Hepatocyte (in vitro differentiated cells): ENCODE measurements at regions not wholly inside any gene's neighbourhood (a gene's known extent, or its start where the extent isn't known, plus 50 kb on each side); places are given as distances from the start of the nearest gene placed in this dataset.

Experiments
- DNase-seq: peaks from one replicate; pipeline ENCODE4 v3.0.0-alpha.2; 2016; ENCODE audit warnings: low spot score
- H2AFZ ChIP-seq: fragments of 200-600 bp; sonication (generic); 2 replicates; pipeline ENCODE4 v1.6.0; 2016; ENCODE audit warnings: antibody characterized with exemption, mild to moderate bottlenecking
- H3K27ac ChIP-seq: fragments of 200-600 bp; sonication (generic); 2 replicates; pipeline ENCODE4 v1.5.1; 2016; ENCODE audit warnings: mild to moderate bottlenecking
- H3K27me3 ChIP-seq: fragments of 200-600 bp; sonication (generic); 2 replicates; pipeline ENCODE4 v1.6.1; 2016
- H3K36me3 ChIP-seq: fragments of 200-600 bp; sonication (generic); replicated peaks from 2 replicates; pipeline ENCODE4 v1.5.1; 2016; ENCODE audit warnings: low read depth; ENCODE audit not compliant: insufficient read depth
- H3K4me1 ChIP-seq: fragments of 200-600 bp; sonication (generic); 2 replicates; pipeline ENCODE4 v1.5.1; 2016; ENCODE audit warnings: mild to moderate bottlenecking, moderate library complexity; ENCODE audit not compliant: insufficient read depth
- H3K4me2 ChIP-seq: fragments of 200-600 bp; sonication (generic); 2 replicates; pipeline ENCODE4 v1.6.0; 2016
- H3K4me3 ChIP-seq: fragments of 200-600 bp; sonication (generic); 2 replicates; pipeline ENCODE4 v1.5.1; 2016; ENCODE audit warnings: mild to moderate bottlenecking
- H3K79me2 ChIP-seq: fragments of 200-600 bp; sonication (generic); 2 replicates; pipeline ENCODE4 v1.6.0; 2017; ENCODE audit warnings: mild to moderate bottlenecking
- H3K9me2 ChIP-seq: fragments of 200-600 bp; sonication (generic); replicated peaks from 2 replicates; pipeline ENCODE4 v1.6.0; 2017; ENCODE audit warnings: mild to moderate bottlenecking; ENCODE audit not compliant: insufficient read depth
- H3K9me3 ChIP-seq: fragments of 200-600 bp; sonication (generic); 2 replicates; pipeline ENCODE4 v1.5.1; 2016; ENCODE audit warnings: low read depth, mild to moderate bottlenecking
- H4K20me1 ChIP-seq: fragments of 200-600 bp; sonication (generic); 2 replicates; pipeline ENCODE4 v1.6.0; 2016; ENCODE audit warnings: mild to moderate bottlenecking; ENCODE audit not compliant: insufficient read depth, poor library complexity, severe bottlenecking
- EZH2 ChIP-seq: fragments of 200-600 bp; sonication (generic); IDR thresholded peaks from 2 replicates; pipeline ENCODE4 v1.6.1; 2016; ENCODE audit warnings: antibody characterized with exemption, mild to moderate bottlenecking, borderline replicate concordance
- EZH2phosphoT487 ChIP-seq: fragments of 200-600 bp; sonication (generic); IDR thresholded peaks from one replicate; pipeline ENCODE4 v1.6.1; 2018; ENCODE audit warnings: antibody characterized with exemption, mild to moderate bottlenecking, low read depth, moderate library complexity; ENCODE audit not compliant: unreplicated experiment, severe bottlenecking
- WGBS: methylation state at CpG from one replicate; pipeline ENCODE4 v1.1.6; 2016; ENCODE audit warnings: low lambda C conversion rate; ENCODE audit errors: missing lambda C conversion rate; 5-methylcytosine and 5-hydroxymethylcytosine counted together
- TF ChIP-seq, protein P1 (sequence below): fragments of 200-600 bp; sonication (generic); IDR thresholded peaks from 2 replicates; pipeline ENCODE4 v1.5.1; 2016; ENCODE audit warnings: antibody characterized with exemption, mild to moderate bottlenecking; ENCODE audit not compliant: poor library complexity

DNA sequence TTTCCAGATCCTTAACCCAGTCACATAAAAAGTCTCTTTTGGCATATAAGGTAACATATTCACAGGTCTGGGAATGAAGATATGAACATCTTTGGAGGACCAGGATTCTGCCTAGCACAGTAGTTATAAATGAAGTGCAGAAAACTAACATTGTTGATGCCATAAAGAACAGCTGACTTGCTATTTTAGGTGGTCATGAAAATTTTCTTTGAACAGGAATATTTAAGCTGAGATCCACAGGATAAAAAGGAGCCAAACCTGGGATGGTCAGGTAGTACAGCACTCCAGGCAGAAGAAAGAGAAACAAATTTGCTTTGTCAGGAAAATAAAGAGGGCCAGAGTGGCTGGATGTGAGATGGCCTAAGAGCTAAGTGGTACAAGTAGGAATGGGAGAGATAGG is 80.0 kb downstream of the CENPW start:
- no peaks in the 10 kb centered on the region for H3K9me2 ChIP-seq
- H3K36me3 ChIP-seq = no peaks in the 10 kb centered on the region
- H3K9me3 ChIP-seq = no peaks in the 10 kb centered on the region
- no peaks in the 10 kb centered on the region for H3K4me1 ChIP-seq
- no peak overlapping the region for H3K27ac ChIP-seq
- no peak overlapping the region for H3K4me3 ChIP-seq
- no peaks in the 10 kb centered on the region for H3K27me3 ChIP-seq
- no peaks in the 10 kb centered on the region for H4K20me1 ChIP-seq
- H3K79me2 ChIP-seq = no peaks in the 10 kb centered on the region
- H3K4me2 ChIP-seq = no peak overlapping the region
- DNase-seq = no peak
- TF ChIP-seq EZH2phosphoT487 = no peak
- no peak for TF ChIP-seq EZH2
- TF ChIP-seq, protein P1, sequence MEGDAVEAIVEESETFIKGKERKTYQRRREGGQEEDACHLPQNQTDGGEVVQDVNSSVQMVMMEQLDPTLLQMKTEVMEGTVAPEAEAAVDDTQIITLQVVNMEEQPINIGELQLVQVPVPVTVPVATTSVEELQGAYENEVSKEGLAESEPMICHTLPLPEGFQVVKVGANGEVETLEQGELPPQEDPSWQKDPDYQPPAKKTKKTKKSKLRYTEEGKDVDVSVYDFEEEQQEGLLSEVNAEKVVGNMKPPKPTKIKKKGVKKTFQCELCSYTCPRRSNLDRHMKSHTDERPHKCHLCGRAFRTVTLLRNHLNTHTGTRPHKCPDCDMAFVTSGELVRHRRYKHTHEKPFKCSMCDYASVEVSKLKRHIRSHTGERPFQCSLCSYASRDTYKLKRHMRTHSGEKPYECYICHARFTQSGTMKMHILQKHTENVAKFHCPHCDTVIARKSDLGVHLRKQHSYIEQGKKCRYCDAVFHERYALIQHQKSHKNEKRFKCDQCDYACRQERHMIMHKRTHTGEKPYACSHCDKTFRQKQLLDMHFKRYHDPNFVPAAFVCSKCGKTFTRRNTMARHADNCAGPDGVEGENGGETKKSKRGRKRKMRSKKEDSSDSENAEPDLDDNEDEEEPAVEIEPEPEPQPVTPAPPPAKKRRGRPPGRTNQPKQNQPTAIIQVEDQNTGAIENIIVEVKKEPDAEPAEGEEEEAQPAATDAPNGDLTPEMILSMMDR = no peak
- H2AFZ ChIP-seq = no peak overlapping the region

- no peak for DNase-seq
- TF ChIP-seq, protein P1 = no peak
- TF ChIP-seq EZH2 = no peak
- no peak for TF ChIP-seq EZH2phosphoT487
- H3K4me3 ChIP-seq = no peak overlapping the region
- no peaks in the 10 kb centered on the region for H3K36me3 ChIP-seq
- WGBS = 88% methylated on average over 2 of the region's 2 CpGs
- H3K4me2 ChIP-seq = no peak overlapping the region
- no peaks in the 10 kb centered on the region for H3K4me1 ChIP-seq
- no peaks in the 10 kb centered on the region for H3K79me2 ChIP-seq
- H4K20me1 ChIP-seq = no peaks in the 10 kb centered on the region
- H2AFZ ChIP-seq = no peak overlapping the region
- no peaks in the 10 kb centered on the region for H3K9me3 ChIP-seq
- H3K27me3 ChIP-seq = no peaks in the 10 kb centered on the region
- H3K9me2 ChIP-seq = no peaks in the 10 kb centered on the region
- H3K27ac ChIP-seq = no peak overlapping the region
Observed at GRCh38 chr6:126422912-126423311, 83.0 kb downstream of the CENPW start.

DNA sequence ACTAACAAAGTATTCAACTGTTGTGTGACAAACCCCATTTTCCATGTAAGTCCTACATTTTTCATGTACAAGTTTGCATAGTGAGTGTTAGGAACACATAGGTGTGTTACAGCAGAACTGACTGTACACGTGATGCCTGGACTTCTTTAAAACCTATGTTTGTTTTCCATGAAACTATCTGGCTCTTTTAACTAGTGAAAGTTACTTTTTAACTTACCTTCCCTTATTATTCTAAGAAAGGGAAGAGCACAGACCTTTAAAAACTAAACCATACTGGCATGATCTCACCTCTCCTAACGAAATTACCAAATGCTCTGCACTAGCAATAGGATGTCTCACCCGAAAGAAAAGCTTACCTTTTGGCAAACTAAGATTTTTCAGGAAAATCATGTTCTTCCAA is 87.8 kb downstream of the CENPW start:
- 68% methylated on average over 3 of the region's 3 CpGs for WGBS
- H3K4me2 ChIP-seq = no peak overlapping the region
- H3K27me3 ChIP-seq = no peaks in the 10 kb centered on the region
- no peaks in the 10 kb centered on the region for H3K4me1 ChIP-seq
- no peaks in the 10 kb centered on the region for H4K20me1 ChIP-seq
- no peaks in the 10 kb centered on the region for H3K36me3 ChIP-seq
- H3K9me3 ChIP-seq = no peaks in the 10 kb centered on the region
- DNase-seq = peak; percentile 7
- no peaks in the 10 kb centered on the region for H3K79me2 ChIP-seq
- H2AFZ ChIP-seq = no peak overlapping the region
- TF ChIP-seq EZH2phosphoT487 (no peak), EZH2 (no peak)
- TF ChIP-seq, protein P1 = no peak
- H3K4me3 ChIP-seq = no peak overlapping the region
- H3K27ac ChIP-seq = no peak overlapping the region
- H3K9me2 ChIP-seq = no peaks in the 10 kb centered on the region

- Histone ChIP-seq H3K9me2 (no peaks in the 10 kb centered on the region), H3K36me3 (no peaks in the 10 kb centered on the region), H3K27ac (no peak overlapping the region), H3K4me3 (no peak overlapping the region), H3K79me2 (no peaks in the 10 kb centered on the region), H3K27me3 (no peaks in the 10 kb centered on the region), H3K9me3 (no peaks in the 10 kb centered on the region), H4K20me1 (no peaks in the 10 kb centered on the region), H3K4me2 (no peak overlapping the region), H2AFZ (no peak overlapping the region), H3K4me1 (no peaks in the 10 kb centered on the region)
- no peak for TF ChIP-seq EZH2phosphoT487
- no peak for TF ChIP-seq EZH2
- TF ChIP-seq, protein P1 = no peak
- WGBS = 97% methylated on average over 1 of the region's 1 CpG
- DNase-seq = no peak
Observed at GRCh38 chr6:126429866-126430265, 90.0 kb downstream of the CENPW start.
